ENCODE measurements at regions not wholly inside any gene's neighbourhood (a gene's known extent, or its start where the extent isn't known, plus 50 kb on each side); places are given as distances from the start of the nearest gene placed in this dataset.
"Not testable (repeated sequence)": the region's sequence is repeated elsewhere in the genome, so short reads cannot be mapped to it uniquely, and the experiment has no call there.

- Histone ChIP-seq H3K9ac (ENCODE audit: insufficient read depth, low read depth, low read length) (no peak overlapping the region), H3K4me1 (ENCODE audit: insufficient read depth, low read length) (no peaks in the 10 kb centered on the region), H3K79me2 (ENCODE audit: insufficient read depth, low read length) (no peaks in the 10 kb centered on the region), H3K27me3 (ENCODE audit: control insufficient read depth in 1 of 2, insufficient read depth in 2 of 2, low read length in 2 of 2) (no peaks in the 10 kb centered on the region), H3K36me3 (replicated peaks in 1 of 2; ENCODE audit: control insufficient read depth in 1 of 2, insufficient read depth in 2 of 2, low read length in 2 of 2) (no peaks in the 10 kb centered on the region), H3K4me3 (replicated peaks in 1 of 3; ENCODE audit: insufficient read depth in 1 of 3, low read depth in 2 of 3, low read length in 3 of 3) (no peak overlapping the region), H3K27ac (ENCODE audit: extremely low read length, insufficient read depth, low read length) (no peak overlapping the region), H3K9me3 (ENCODE audit: low read length) (peaks cover 20% of the 10 kb centered on the region), H2AFZ (ENCODE audit: low read length) (no peak overlapping the region), H3K4me2 (ENCODE audit: low read depth, low read length) (no peak overlapping the region), H4K20me1 (ENCODE audit: insufficient read depth, low read length) (no peaks in the 10 kb centered on the region)
- ChIA-PET CTCF (ENCODE audit: low intra/inter-chr PET ratio, low total read pairs) (no interaction called here), POLR2A (no interaction called here)
- FAIRE-seq (no peak), DNase-seq (ENCODE audit: low spot score) (no peak), ATAC-seq (no peak)
- no peak for TF ChIP-seq CHD4 (IDR thresholded peaks at IDR 0.05; ENCODE audit: borderline replicate concordance, low read length)
- no peak for TF ChIP-seq GLI4 (CRISPR knock-in tag; IDR thresholded peaks at IDR 0.05; ENCODE audit: borderline replicate concordance)
- TF ChIP-seq REXO4 (CRISPR knock-in tag; IDR thresholded peaks at IDR 0.05; ENCODE audit: borderline replicate concordance): no peak
- TF ChIP-seq, protein P1, sequence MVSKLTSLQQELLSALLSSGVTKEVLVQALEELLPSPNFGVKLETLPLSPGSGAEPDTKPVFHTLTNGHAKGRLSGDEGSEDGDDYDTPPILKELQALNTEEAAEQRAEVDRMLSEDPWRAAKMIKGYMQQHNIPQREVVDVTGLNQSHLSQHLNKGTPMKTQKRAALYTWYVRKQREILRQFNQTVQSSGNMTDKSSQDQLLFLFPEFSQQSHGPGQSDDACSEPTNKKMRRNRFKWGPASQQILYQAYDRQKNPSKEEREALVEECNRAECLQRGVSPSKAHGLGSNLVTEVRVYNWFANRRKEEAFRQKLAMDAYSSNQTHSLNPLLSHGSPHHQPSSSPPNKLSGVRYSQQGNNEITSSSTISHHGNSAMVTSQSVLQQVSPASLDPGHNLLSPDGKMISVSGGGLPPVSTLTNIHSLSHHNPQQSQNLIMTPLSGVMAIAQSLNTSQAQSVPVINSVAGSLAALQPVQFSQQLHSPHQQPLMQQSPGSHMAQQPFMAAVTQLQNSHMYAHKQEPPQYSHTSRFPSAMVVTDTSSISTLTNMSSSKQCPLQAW (CRISPR knock-in tag; IDR thresholded peaks at IDR 0.05): no peak
- no peak for TF ChIP-seq ZNF792 (CRISPR knock-in tag; IDR thresholded peaks at IDR 0.05)
- no peak for TF ChIP-seq ZNF775 (CRISPR knock-in tag; IDR thresholded peaks at IDR 0.05; ENCODE audit: borderline replicate concordance)
- TF ChIP-seq CENPX (CRISPR knock-in tag; IDR thresholded peaks at IDR 0.05): no peak
- TF ChIP-seq, protein P2, sequence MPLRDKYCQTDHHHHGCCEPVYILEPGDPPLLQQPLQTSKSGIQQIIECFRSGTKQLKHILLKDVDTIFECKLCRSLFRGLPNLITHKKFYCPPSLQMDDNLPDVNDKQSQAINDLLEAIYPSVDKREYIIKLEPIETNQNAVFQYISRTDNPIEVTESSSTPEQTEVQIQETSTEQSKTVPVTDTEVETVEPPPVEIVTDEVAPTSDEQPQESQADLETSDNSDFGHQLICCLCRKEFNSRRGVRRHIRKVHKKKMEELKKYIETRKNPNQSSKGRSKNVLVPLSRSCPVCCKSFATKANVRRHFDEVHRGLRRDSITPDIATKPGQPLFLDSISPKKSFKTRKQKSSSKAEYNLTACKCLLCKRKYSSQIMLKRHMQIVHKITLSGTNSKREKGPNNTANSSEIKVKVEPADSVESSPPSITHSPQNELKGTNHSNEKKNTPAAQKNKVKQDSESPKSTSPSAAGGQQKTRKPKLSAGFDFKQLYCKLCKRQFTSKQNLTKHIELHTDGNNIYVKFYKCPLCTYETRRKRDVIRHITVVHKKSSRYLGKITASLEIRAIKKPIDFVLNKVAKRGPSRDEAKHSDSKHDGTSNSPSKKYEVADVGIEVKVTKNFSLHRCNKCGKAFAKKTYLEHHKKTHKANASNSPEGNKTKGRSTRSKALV (CRISPR knock-in tag; IDR thresholded peaks at IDR 0.05): no peak
- TF ChIP-seq ZNF333 (CRISPR knock-in tag; IDR thresholded peaks at IDR 0.05; ENCODE audit: borderline replicate concordance): no peak
- no peak for TF ChIP-seq NONO (IDR thresholded peaks at IDR 0.05)
- no peak for TF ChIP-seq NONO (CRISPR knock-in tag; conservative IDR thresholded peaks at IDR 0.05)
- TF ChIP-seq RBAK (CRISPR knock-in tag; IDR thresholded peaks at IDR 0.05): no peak
- no peak for TF ChIP-seq JUND (CRISPR knock-in tag; IDR thresholded peaks at IDR 0.05)
- no peak for TF ChIP-seq ZNF292 (CRISPR knock-in tag; IDR thresholded peaks at IDR 0.05; ENCODE audit: borderline replicate concordance, low read depth)
- BruUV-seq (replicated peaks): no TSS peak
- WGBS (ENCODE audit: low lambda C conversion rate): 0% methylated on average over 2 of the region's 2 CpGs
- in situ Hi-C loops (cut with HindIII; ENCODE audit: extremely low pct_ligation_motif_present, low pct_unique_long_range_greater_than_20kb): no loop called here
- intact Hi-C loops (cut with micrococcal nuclease; ENCODE audit: unreplicated experiment): no loop called here
These were observed 626.7 kb upstream of the COX7C start for GRCh38 chr5:85990998-85991397.

DNA sequence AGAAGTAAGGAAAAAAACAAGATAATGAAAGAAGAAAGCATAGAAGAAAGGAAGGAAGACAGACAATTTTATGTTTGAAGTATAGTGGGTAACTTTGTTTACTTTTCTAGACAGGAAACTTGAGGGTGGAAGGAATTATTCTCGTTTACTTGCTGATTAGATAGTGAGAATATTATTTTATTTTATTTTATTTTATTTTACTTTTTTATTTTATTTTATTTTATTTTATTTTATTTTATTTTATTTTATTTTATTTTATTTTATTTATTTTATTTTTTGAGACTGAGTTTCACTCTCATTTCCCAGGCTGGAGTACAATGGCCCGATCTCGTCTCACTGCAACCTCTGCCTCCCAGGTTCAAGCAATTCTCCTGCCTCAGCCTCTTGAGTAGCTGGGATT, 623.1 kb upstream of the COX7C start:
- FAIRE-seq; intact Hi-C loops (cut with micrococcal nuclease; ENCODE audit: unreplicated experiment); H4K20me1 ChIP-seq (ENCODE audit: insufficient read depth, low read length); BruUV-seq (replicated peaks); POLR2A ChIA-PET; DNase-seq (ENCODE audit: low spot score); H3K9ac ChIP-seq (ENCODE audit: insufficient read depth, low read depth, low read length); CTCF ChIA-PET (ENCODE audit: low intra/inter-chr PET ratio, low total read pairs); H3K79me2 ChIP-seq (ENCODE audit: insufficient read depth, low read length); ATAC-seq; H3K4me1 ChIP-seq (ENCODE audit: insufficient read depth, low read length); H3K36me3 ChIP-seq (replicated peaks in 1 of 2; ENCODE audit: control insufficient read depth in 1 of 2, insufficient read depth in 2 of 2, low read length in 2 of 2); H3K4me3 ChIP-seq (replicated peaks in 1 of 3; ENCODE audit: insufficient read depth in 1 of 3, low read depth in 2 of 3, low read length in 3 of 3); H3K27me3 ChIP-seq (ENCODE audit: control insufficient read depth in 1 of 2, insufficient read depth in 2 of 2, low read length in 2 of 2); H2AFZ ChIP-seq (ENCODE audit: low read length); H3K27ac ChIP-seq (ENCODE audit: extremely low read length, insufficient read depth, low read length); H3K4me2 ChIP-seq (ENCODE audit: low read depth, low read length); in situ Hi-C loops (cut with HindIII; ENCODE audit: extremely low pct_ligation_motif_present, low pct_unique_long_range_greater_than_20kb): not testable (repeated sequence)
- peaks cover 18% of the 10 kb centered on the region for H3K9me3 ChIP-seq (ENCODE audit: low read length)
- WGBS (ENCODE audit: low lambda C conversion rate): 36% methylated on average over 3 of the region's 3 CpGs

All from HepG2 (cell line).